ENCODE measurements at regions not wholly inside any gene's neighbourhood (a gene's known extent, or its start where the extent isn't known, plus 50 kb on each side); places are given as distances from the start of the nearest gene placed in this dataset.

DNA sequence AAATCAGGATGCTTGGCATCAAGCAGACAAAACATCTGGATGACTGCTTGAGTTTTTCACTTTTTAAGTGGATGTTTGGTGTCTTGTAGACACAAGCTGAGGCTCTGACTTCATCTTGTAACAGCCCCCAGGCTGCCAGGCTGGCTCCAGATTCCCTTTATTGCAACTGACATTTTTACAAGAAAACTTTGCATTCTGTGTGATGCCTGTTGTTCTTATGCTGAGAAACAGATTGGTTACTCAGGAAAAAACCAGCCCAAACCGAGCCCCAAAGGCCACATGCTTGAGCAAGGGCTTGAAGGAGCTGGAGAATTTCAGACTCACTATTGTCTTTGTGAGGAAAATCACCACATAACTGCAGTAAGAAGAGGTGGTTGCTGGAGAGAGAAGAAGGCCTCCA lies 98.4 kb upstream of the PREP start:
- no peak for DNase-seq (ENCODE audit: low read depth in 4 of 4, low spot score in 1 of 4)

DNA sequence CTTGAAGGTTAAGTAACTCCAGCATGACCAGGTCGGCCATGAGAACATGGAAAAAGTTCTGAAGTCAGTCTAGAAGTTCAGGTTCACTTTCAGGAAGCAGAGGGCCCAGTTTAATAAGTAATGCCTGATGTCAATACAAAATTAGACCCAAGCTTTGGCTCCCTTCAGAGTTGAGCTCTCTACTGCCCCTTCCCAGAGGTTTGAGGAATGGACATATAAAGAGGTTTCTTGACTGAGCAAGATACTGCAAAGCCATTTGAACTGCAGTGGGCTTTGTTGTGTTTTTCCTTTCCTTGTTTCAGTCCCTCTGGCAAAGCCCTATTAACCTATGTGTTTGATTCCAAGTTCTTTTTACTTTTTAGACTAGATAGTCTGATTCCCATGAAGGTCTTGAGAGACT lies 97.8 kb upstream of the PREP start:
- no peak for DNase-seq (ENCODE audit: low read depth in 4 of 4, low spot score in 1 of 4)

DNA sequence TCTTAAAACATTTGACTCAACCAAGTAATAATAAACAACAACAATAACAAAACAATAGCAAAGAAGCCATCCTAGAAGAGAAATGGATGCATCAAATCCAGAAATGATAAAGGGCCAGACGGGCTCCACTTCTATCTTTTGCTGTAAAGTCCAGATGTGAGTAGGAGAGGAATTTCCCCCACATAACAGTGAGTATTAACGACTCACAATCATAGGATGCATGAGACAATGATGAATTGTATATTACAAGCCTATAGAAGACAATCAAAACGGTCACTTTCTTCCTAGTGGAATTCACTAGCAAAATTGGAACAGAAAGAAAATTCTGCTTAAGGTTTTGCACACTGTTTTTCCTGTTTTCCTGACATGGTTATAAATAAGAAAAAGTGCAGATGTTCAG lies 97.0 kb upstream of the PREP start:
- no peak for DNase-seq (ENCODE audit: low read depth in 4 of 4, low spot score in 1 of 4)

DNA sequence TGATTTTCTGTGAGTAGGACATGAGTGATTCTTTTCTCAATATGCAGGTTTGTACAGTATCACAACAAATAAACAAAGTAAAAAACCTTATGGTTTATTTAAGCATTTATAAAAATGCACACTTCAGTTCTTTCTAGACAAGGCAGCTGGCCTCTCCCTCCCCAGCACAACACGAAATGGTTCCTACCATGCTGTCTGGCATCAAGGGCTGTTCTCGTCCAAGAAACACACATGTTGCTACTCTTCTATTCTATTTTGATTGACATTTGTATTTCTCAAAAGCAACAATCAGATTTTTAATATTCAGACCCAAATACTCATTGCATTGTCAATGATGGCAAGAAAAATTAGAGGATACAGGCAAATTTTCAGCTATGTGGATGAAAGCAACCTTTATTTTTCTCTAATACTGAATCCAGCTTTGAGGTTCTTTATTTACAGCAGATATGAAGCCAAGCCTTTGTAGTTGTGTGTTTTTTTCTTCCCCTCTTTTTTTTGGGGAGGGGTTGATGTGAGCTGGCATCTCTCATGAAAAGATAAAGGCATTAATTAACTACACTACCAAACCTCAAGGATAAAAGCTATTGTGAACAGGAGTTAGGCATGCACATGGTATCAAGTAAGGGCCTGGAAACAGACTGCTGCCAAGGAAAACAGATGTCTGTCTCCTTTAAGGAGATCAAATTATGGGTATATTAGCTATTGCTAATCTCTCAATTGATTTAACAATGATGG lies 96.4 kb upstream of the PREP start:
- DNase-seq (ENCODE audit: low read depth in 4 of 4, low spot score in 1 of 4), result no peak

DNA sequence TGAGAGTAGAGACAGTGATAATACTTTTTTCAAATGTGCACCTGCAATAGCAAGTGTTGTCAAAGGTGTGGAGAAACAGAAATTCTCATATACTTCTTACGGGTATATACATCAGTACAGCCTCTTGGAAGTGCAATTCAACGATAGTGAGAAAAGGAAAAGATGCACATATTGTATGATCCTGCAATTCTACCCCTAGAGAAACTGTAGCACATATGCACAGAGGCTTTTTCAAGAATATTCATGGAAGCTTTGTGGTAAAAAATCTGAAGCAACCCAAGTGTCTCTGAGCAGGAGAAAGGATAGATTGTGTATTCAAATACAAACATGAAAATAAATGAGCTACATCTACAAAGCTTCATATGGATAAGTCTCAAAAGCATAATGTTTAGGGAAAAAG lies 94.7 kb upstream of the PREP start:
- DNase-seq (ENCODE audit: low read depth in 4 of 4, low spot score in 1 of 4), result no peak

DNA sequence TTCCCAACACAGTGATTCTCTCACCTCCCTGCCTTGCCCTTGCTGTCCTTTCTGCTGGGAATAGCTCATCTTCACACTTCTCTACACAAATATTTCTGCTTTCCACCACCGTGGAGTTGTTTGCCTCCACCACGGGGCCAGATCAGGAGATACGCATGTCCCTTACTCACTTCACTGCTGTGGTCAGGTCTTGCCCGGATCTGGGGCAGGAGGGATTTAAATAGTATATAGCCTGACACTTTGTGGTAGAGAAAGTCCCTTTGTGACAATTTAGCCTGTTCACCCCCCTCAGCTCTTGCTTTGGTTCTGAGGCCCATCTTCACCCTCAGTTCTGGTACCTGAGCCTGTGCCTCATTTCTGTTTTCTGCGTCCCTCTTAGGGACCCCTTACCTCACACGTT lies 92.6 kb upstream of the PREP start:
- DNase-seq (ENCODE audit: low read depth in 4 of 4, low spot score in 1 of 4), result no peak

DNA sequence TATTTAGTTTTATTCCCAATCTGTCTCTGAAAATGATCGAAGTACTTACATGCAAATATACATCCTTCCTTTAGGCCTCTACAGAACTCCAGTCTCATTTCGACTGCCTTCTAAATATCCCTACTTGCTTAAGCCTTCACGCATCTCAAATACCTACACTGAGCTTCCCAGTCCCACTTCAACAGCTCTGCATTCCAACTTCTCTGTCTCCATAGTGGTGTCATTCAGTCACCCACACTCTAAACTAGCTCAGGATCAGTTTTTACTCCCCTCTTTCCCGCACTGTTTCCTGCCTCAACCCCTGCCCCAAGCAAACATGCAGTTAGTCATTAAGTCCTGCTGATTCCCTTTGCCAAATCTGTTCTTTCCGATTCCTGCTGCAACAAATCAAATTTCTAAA lies 91.8 kb upstream of the PREP start:
- no peak for DNase-seq (ENCODE audit: low read depth in 4 of 4, low spot score in 1 of 4)

DNA sequence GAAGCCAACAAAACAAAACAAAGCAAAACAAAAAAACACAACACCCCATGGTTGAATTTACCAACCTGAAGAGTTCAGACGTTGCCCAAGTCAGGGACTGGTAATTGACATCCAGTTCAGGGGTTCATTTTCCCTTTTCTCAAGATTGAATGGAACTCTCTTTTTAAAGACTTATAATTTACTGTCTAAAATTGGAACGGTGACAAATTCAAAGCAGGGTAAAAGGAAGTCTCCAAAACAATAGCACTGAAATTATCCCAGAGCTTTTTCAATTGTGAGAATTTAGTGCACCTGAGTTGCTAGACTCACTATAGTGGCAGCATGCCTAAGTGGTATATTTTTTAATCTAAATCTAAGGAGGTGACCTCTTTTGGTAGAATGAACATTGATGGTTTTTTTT lies 90.9 kb upstream of the PREP start:
- DNase-seq (ENCODE audit: low read depth in 4 of 4, low spot score in 1 of 4), result no peak

DNA sequence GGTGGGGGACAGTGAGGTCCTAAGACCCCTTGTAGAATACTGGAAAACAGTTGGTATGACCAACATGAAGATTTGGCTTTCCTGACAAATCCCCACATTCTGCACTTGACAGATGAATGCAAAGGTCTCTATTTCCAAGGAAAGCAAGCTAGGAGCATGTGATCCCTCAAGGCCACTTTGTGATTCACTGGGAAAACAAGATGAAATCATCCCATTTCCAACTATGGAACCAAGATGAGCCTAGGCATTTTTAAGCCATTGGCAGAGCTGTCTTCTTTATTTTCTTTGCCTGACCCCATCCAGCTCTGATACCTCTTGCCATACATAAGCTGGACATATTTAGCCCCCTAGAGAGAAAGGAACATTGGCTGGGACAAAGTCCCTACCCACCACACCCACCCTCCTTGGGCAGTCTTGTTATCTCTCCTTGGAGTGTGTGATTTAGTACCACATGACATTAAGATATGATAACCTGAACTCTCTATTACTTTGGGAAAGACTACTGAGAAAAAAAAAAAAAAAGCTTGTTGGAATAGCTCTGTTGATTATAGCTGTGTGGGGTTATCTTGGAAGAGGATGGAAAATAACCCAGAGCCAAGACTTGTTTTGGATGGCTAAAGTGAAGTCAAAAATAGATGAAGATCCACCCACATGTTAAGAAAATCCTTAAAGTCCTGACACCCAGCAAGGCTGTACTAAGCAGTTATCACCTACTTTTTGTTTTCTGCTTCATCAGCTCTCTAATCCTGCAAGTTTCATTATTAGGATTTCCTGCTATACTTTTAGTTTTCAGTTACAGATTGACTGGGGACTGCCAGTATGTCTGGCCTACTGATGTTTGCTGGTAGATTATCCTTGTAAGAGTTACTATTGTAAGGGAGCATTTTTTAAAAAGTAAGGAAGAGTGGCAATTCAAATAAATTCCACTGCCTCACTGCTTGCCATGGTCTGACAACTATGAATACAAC lies 90.1 kb upstream of the PREP start:
- DNase-seq (ENCODE audit: low read depth in 4 of 4, low spot score in 1 of 4), result no peak

DNA sequence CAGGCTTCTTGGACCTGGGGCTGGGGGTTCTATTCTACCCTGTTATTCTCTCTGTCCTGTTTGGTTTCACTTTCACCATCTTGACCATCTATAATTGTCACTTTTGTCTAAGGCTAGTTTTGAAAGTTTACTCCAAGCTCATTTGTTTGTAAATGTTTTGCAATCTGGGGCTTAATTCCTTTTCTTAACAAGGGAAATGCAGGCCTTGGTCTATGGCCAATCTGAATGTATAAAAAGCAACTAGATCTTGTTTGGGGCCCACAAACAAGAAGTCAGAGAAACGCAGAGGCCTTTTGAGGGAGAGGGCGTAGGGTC lies 86.3 kb upstream of the PREP start:
- DNase-seq (ENCODE audit: low read depth in 4 of 4, low spot score in 1 of 4), result no peak

DNA sequence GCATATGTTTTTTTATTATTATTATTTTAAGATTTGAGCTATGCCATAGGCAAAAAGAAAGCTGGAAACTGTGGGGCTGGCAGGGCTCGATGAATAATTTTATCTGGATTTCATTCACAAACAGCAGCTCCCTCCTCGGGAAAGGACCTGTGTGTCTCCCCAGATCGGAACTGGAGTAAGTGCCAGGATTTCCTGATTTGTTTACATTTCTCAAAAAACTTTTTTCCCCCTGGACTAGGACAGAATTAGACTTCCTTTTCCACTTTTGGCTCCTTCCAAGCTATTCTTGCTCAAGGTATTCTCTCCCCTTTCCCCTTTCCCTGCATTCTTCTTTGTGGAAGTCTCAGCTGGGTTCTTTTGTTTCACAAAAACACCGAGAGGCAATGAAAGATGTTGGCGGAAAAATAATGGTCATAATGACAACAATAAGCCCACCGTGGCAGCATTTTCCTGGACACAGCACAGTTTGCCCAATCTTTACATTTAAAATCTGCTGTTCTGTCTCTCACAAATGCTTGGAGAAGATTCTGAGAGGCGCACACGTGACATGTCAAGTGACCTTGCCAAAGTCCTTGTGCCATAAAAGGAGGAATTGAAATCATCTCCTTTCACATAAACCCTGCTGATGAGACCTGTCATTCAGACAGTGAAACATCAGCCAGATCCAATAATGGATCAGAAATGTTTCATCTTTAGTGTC lies 85.8 kb upstream of the PREP start:
- DNase-seq (ENCODE audit: low read depth in 4 of 4, low spot score in 1 of 4), result no peak

DNA sequence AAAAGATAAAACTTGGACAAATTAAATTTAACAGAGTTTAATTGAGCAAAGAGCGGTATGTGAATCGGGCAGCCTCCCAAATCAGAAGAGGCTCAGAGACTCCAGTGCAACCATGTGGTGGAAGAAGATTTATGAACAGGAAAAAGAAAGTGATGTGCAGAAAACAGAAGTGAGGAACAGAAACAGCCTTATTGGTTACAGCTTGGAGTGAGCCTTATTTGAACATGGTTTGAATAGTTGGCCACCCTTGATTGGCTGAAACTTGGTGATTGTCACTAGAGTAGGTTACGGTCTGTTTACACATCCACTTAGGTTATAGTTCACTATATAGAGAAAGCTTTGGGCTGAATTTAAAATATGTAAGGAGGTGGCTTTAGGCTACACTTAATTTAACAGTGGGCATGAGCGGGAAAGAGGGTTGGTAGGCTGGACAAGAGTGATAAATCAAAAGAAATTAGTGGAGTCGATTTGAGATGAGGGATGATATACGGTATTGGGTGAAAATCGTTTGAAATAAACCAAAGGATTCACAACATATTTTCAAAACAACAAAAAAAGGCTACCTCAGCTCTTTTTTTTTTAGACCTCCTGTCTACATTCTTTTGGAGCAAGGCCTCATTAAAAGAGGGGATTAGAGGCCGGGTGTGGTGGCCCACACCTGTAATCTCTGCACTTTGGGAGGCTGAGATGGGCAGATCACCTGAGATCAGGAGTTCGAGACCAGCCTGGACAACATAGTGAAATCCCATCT lies 84.3 kb upstream of the PREP start:
- DNase-seq (ENCODE audit: low read depth in 4 of 4, low spot score in 1 of 4), result no peak

DNA sequence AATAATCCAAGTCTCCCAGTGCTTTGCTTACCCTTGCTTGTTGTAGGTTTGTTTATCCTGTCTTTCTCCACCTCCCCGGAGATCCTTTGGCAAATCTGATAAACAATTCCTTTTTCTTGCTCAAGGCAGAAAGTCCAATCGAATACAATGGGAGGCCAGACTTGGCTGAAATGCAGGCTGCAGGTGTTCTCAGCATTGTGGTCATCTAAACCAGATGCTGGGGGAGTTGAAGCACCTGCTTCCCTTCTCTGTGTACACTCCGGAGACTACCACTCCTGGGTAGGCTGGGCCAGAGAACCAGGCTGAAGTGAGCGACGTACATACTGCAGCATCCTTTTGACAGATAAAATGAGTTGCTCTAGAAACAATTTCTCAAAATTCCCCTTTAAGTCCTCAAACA lies 82.6 kb upstream of the PREP start:
- DNase-seq (ENCODE audit: low read depth in 4 of 4, low spot score in 1 of 4), result no peak

DNA sequence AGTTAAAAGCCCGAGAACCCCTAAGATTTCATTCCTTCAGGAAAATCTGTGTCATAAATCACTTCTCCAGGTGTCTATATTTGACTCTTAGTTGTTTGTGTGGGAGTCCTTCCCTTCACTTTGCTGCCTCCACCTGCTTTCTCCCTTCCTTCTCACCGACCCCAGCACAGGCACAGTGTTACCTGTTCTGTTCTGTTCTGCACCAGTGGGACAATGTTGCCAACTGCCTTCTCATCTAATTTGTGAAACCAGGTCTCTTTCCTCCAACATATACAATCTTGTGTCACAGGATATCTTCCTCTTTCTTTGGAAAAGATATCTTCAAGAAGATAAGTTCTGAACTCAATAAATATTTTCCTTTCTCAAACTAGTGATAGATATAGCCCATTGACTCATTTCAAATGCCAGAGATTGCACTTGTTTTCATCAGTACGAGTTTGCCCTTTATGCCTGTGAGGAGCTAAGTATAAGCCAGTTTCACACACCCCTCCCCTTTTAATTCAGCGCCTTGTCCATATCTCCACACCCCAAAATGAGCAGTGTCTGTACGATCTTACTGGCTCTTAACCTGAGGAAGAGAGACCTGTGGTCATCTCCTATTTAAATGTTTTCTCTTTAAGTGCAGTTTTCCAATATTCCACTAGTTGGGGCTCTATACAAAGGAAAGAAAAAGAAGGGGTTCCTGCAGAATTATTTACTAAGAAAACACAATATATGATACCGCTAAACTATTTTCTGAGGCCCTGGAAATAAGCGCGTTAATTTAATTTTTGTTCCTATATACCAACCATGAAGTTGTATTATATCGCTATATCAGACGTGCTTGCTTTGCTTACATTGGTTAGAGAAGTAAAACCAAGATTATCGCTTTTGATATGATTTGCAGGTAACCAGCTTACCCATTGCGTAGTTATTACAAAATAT lies 81.6 kb upstream of the PREP start:
- no peak for DNase-seq (ENCODE audit: low read depth in 4 of 4, low spot score in 1 of 4)

DNA sequence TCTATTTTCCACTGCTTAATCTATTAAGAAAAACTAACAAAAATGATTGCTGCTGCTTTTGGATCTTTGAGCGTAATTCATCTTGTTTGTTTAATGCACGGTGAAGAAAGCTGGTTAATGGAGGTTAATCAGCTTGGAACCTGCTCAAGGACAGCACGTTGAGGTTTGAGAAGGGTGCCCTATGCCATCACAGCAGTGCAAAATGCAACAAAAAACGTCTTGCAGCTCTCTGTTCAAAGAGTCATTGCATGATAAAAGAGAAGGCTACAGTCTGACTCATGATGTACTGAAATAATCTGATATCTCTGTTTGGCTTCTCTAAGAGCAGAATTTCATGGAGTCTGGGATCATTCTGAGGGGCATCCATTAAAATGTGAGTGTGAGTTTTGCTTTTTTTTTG lies 80.6 kb upstream of the PREP start:
- DNase-seq (ENCODE audit: low read depth in 4 of 4, low spot score in 1 of 4), result no peak

DNA sequence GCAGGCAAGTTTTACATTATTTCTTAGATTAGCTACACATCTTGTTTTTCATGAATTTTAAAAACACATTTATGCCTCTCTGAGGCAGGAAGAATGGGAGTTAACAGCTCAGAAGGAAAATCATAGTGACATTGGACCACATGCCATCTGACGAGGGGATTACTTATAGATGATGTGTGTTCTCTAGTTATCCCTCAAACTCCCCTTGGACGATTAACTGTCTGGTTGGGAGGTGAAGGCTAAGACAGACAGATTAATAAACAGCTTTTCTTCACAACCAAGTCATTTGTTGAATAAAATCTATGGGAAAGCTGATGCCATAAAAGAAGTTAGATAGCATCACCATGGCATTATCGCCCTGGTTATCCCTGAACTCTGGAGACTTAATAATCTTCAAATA lies 80.0 kb upstream of the PREP start:
- no peak for DNase-seq (ENCODE audit: low read depth in 4 of 4, low spot score in 1 of 4)

DNA sequence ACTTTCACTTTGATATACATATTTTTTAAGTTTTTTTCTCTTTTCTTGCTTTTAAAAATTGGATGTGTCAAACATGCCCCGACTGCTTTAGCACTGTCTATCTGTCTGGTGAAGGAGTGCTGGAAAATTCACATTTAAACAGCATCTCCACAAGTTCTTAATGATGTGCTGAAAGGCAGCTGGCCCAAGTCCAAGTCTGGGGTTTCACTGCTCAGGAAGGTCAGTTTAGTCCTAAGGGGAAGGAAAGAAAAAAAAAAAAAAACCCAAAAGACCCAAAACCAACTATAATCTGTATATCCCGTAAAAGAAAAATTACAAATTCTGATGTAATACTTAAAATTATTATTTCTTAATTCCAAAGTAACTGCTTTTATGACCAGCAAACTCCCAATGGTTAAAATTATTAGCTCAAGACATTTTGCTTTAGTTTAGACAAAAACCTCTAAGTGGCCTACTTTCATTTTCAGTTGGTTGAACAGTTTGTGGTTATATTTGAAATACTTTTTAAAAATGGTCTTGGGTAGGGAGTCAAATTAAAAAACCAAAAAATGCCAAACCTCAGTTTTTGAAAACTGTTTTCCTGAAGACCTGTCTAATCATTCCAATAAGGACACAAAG lies 79.5 kb upstream of the PREP start:
- no peak for DNase-seq (ENCODE audit: low read depth in 4 of 4, low spot score in 1 of 4)

DNA sequence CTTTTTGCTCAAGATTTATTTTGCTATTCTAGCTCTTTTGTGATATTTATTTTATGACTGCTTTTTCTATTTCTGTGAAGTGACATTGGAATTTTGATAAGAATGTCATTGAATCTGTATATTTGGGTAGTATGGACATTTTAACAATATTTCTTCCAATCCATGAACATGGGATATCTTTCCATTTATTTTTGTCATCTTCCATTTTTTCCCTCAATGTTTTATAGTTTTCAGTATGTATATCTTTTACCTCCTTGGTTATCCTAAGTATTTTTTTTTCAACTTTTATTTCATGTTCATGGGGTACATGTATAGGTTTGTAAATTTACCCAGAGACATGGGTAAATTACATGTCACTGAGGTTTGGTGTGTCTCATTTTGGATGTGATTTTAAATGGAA lies 74.1 kb upstream of the PREP start:
- no peak for DNase-seq (ENCODE audit: low read depth in 4 of 4, low spot score in 1 of 4)

DNA sequence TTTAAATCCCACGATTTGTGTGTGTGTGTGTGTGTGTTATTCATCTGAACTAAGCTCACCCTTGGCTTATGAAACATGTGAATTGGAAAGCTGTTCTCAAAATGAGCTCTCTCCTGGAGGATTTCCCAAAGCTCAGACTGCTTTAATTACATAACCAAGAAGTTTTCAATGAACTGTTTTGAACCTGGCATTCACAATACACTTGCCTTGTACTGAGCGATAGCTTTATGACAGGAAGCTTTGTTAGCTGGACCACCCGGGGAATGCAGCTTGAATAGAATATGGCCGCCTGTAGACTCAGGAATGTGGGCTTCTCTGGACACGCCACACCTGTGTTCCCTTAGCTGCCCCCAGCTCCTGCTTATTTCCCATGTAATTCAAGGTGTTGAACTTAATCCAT lies 71.4 kb upstream of the PREP start:
- DNase-seq (ENCODE audit: low read depth in 4 of 4, low spot score in 1 of 4), result no peak

DNA sequence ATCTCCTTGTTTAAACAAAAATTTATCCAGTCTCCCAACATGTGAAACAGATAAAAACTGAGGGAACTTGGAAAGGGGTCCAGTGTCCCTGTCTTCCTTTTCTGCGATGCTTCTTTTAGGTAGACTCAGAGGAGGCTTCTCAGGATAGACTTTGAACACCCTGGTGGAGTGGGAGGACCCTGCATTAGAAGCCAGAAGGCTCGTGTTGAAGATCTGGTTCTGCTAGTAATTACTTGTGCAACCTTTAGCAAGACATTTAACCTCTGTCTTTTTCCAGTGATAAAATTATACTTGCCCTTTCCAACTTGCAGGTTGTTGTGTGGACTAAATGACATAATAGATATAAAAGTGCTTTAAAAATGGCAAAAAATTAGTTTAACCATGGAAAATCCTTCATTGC lies 67.1 kb upstream of the PREP start:
- no peak for DNase-seq (ENCODE audit: low read depth in 4 of 4, low spot score in 1 of 4)

Data from stimulated activated CD4-positive, alpha-beta T cell treated with anti-CD3 and anti-CD28 coated beads, Interleukin-1b, Interleukin-23, amount 100 ng/mL, for 24 hours (primary cell).